Subcutaneous abdominal adipose tissue (tissue), 5 donors: ENCODE measurements at regions not wholly inside any gene's neighbourhood (a gene's known extent, or its start where the extent isn't known, plus 50 kb on each side); places are given as distances from the start of the nearest gene placed in this dataset.
A peak's percentile ranks its signal among the peaks of the same experiment; 100 is the strongest.

Source experiments
- H3K27ac ChIP-seq: one replicate; pipeline ENCODE4 v1.7.0; 2013; ENCODE audit warnings: low read depth, mild to moderate bottlenecking, inconsistent platforms, low read length, moderate library complexity
- H3K27me3 ChIP-seq, 5 donors: one replicate each; pipeline ENCODE4 v1.7.0; 2013; ENCODE audit warnings: low read length in 5 of 5, inconsistent platforms in 1 of 5; ENCODE audit not compliant: control insufficient read depth in 5 of 5, insufficient read depth in 4 of 5
- H3K36me3 ChIP-seq, 5 donors: one replicate each; pipeline ENCODE4 v1.7.0; 2013; ENCODE audit warnings: low read length in 5 of 5; ENCODE audit not compliant: control insufficient read depth in 5 of 5, insufficient read depth in 5 of 5
- H3K4me1 ChIP-seq, 5 donors: one replicate each; pipeline ENCODE4 v1.7.0; 2013; ENCODE audit warnings: low read length in 5 of 5, mild to moderate bottlenecking in 3 of 5, moderate library complexity in 1 of 5; ENCODE audit not compliant: control insufficient read depth in 5 of 5, insufficient read depth in 5 of 5
- H3K4me3 ChIP-seq, 5 donors: one replicate each; pipeline ENCODE4 v1.7.0; 2013; ENCODE audit warnings: low read length in 5 of 5, low read depth in 1 of 5
- H3K9ac ChIP-seq, 5 donors: one replicate each; pipeline ENCODE4 v1.7.0; 2013; ENCODE audit warnings: low read length in 5 of 5, mild to moderate bottlenecking in 4 of 5, moderate library complexity in 3 of 5
- H3K9me3 ChIP-seq, 5 donors: one replicate each; pipeline ENCODE4 v1.7.0; 2013; ENCODE audit warnings: low read length in 5 of 5; ENCODE audit not compliant: control insufficient read depth in 5 of 5
- donor health status: healthy.
- donor health status: healthy.
- donor health status: healthy.
- donor health status: healthy.
- donor health status: healthy.

- Histone ChIP-seq H3K27me3 (no peaks in the 10 kb centered on the region), H3K27ac (no peak overlapping the region)
Measured at GRCh38 chr6:106035655-106036054, 50.5 kb upstream of the PRDM1 start.

GRCh38 chr6:106033806-106034205, 52.3 kb upstream of the PRDM1 start:
- no peak overlapping the region for H3K9ac ChIP-seq
- H3K36me3 ChIP-seq: no peaks in the 10 kb centered on the region
- peaks cover 0 to 5% (median 2%) of the 10 kb centered on the region in 5 donors for H3K9me3 ChIP-seq
- H3K27ac ChIP-seq: no peak overlapping the region
- no peak overlapping the region for H3K4me3 ChIP-seq
- H3K27me3 ChIP-seq: no peaks in the 10 kb centered on the region
- H3K4me1 ChIP-seq: no peaks in the 10 kb centered on the region

More at GRCh38 chr6:106035655-106036054, 50.5 kb upstream of the PRDM1 start:
- H3K4me3 ChIP-seq: no peak overlapping the region
- H3K9ac ChIP-seq: no peak overlapping the region
- no peaks in the 10 kb centered on the region for H3K4me1 ChIP-seq
- H3K9me3 ChIP-seq: peaks cover 0 to 5% (median 2%) of the 10 kb centered on the region in 5 donors
- H3K36me3 ChIP-seq: no peaks in the 10 kb centered on the region

GRCh38 chr6:106027758-106028157, 58.4 kb upstream of the PRDM1 start:
- Histone ChIP-seq H3K36me3 (no peaks in the 10 kb centered on the region), H3K27me3 (no peaks in the 10 kb centered on the region), H3K4me1 (peaks cover 4 to 13% (median 12%) of the 10 kb centered on the region in 5 donors), H3K4me3 (no peak overlapping the region), H3K9ac (no peak overlapping the region), H3K27ac (no peak overlapping the region), H3K9me3 (no peaks in the 10 kb centered on the region)

- H3K27ac ChIP-seq: no peak overlapping the region
- H3K9ac ChIP-seq: peak overlapping the region in 1 of 5 donors; percentile 39
- peaks cover 4 to 13% (median 12%) of the 10 kb centered on the region in 5 donors for H3K4me1 ChIP-seq
- peak overlapping the region; percentile 10 to 48 (median 32) for H3K4me3 ChIP-seq
- H3K9me3 ChIP-seq: no peaks in the 10 kb centered on the region
- no peaks in the 10 kb centered on the region for H3K27me3 ChIP-seq
- H3K36me3 ChIP-seq: no peaks in the 10 kb centered on the region
Measured at GRCh38 chr6:106026748-106027715, 59.1 kb upstream of the PRDM1 start.

GRCh38 chr6:106025655-106026054, 60.5 kb upstream of the PRDM1 start:
- H3K27ac ChIP-seq: no peak overlapping the region
- H3K4me3 ChIP-seq: no peak overlapping the region
- H3K27me3 ChIP-seq: no peaks in the 10 kb centered on the region
- no peaks in the 10 kb centered on the region for H3K9me3 ChIP-seq
- H3K9ac ChIP-seq: no peak overlapping the region
- H3K36me3 ChIP-seq: no peaks in the 10 kb centered on the region
- H3K4me1 ChIP-seq: peaks cover 4 to 13% (median 12%) of the 10 kb centered on the region in 5 donors

- H3K9me3 ChIP-seq: no peaks in the 10 kb centered on the region
- no peak overlapping the region for H3K9ac ChIP-seq
- H3K27me3 ChIP-seq: no peaks in the 10 kb centered on the region
- no peak overlapping the region for H3K27ac ChIP-seq
- no peaks in the 10 kb centered on the region for H3K36me3 ChIP-seq
- peaks cover 4 to 13% (median 12%) of the 10 kb centered on the region in 5 donors for H3K4me1 ChIP-seq
- H3K4me3 ChIP-seq: no peak overlapping the region
Measured at GRCh38 chr6:106022801-106023200, 63.3 kb upstream of the PRDM1 start.

- no peaks in the 10 kb centered on the region for H3K4me1 ChIP-seq
- H3K9me3 ChIP-seq: no peaks in the 10 kb centered on the region
- H3K4me3 ChIP-seq: no peak overlapping the region
- H3K36me3 ChIP-seq: no peaks in the 10 kb centered on the region
- no peak overlapping the region for H3K27ac ChIP-seq
- H3K27me3 ChIP-seq: no peaks in the 10 kb centered on the region
- H3K9ac ChIP-seq: no peak overlapping the region
Measured at GRCh38 chr6:106017454-106017853, 68.7 kb upstream of the PRDM1 start.

- Histone ChIP-seq H3K9me3 (no peaks in the 10 kb centered on the region), H3K27ac (no peak overlapping the region), H3K9ac (no peak overlapping the region), H3K4me1 (no peaks in the 10 kb centered on the region), H3K27me3 (no peaks in the 10 kb centered on the region), H3K4me3 (no peak overlapping the region), H3K36me3 (no peaks in the 10 kb centered on the region)
Measured at GRCh38 chr6:106014955-106015354, 71.2 kb upstream of the PRDM1 start.

- Histone ChIP-seq H3K4me3 (no peak overlapping the region), H3K9me3 (no peaks in the 10 kb centered on the region), H3K27ac (no peak overlapping the region), H3K27me3 (no peaks in the 10 kb centered on the region), H3K4me1 (no peaks in the 10 kb centered on the region), H3K36me3 (no peaks in the 10 kb centered on the region), H3K9ac (no peak overlapping the region)
Measured at GRCh38 chr6:106011476-106011875, 74.7 kb upstream of the PRDM1 start.

GRCh38 chr6:106005954-106006353, 80.2 kb upstream of the PRDM1 start:
- Histone ChIP-seq H3K9me3 (no peaks in the 10 kb centered on the region), H3K27ac (no peak overlapping the region), H3K36me3 (no peaks in the 10 kb centered on the region), H3K4me1 (no peaks in the 10 kb centered on the region), H3K4me3 (no peak overlapping the region), H3K27me3 (no peaks in the 10 kb centered on the region), H3K9ac (no peak overlapping the region)
